Gastrocnemius medialis (tissue), 4 donors: ENCODE measurements at regions not wholly inside any gene's neighbourhood (a gene's known extent, or its start where the extent isn't known, plus 50 kb on each side); places are given as distances from the start of the nearest gene placed in this dataset.

ENCODE experiments used
- CTCF ChIP-seq, 5 experiments: fragments of 450-650 bp in 3 of 5; fragments of 200-600 bp in 2 of 5; sonication (generic) in 2 of 5; IDR thresholded peaks in 4 of 5; conservative IDR thresholded peaks in 1 of 5; 1 replicate in 4 of 5; 2 replicates in 1 of 5; pipeline ENCODE4 v1.5.1; 2016 to 2019; ENCODE audit warnings: antibody characterized with exemption in 5 of 5, mild to moderate bottlenecking in 3 of 5, moderate library complexity in 3 of 5
- POLR2A ChIP-seq, 2 donors: fragments of 450-650 bp; IDR thresholded peaks; one replicate each; pipeline ENCODE4 v1.6.1; 2017; ENCODE audit warnings: antibody characterized with exemption in 2 of 2, mild to moderate bottlenecking in 2 of 2, moderate library complexity in 2 of 2

GRCh38 chr12:66786531-66787308 is 107.8 kb upstream of the GRIP1 start:
- TF ChIP-seq POLR2A (IDR thresholded peaks at IDR 0.05), result no peak
- TF ChIP-seq CTCF (IDR thresholded peaks at IDR 0.05 in 4 of 5, conservative IDR thresholded peaks at IDR 0.05 in 1 of 5), result no peak
